ENCODE measurements at regions not wholly inside any gene's neighbourhood (a gene's known extent, or its start where the extent isn't known, plus 50 kb on each side); places are given as distances from the start of the nearest gene placed in this dataset.

GRCh38 chr10:130970341-130971122 is 341.0 kb downstream of the TCERG1L start:
- TF ChIP-seq CTCF (IDR thresholded peaks at IDR 0.05): no peak
- no peak for TF ChIP-seq POLR2A (IDR thresholded peaks at IDR 0.05)
